NCI-H2081 (cell line): ENCODE measurements at regions not wholly inside any gene's neighbourhood (a gene's known extent, or its start where the extent isn't known, plus 50 kb on each side); places are given as distances from the start of the nearest gene placed in this dataset.

Source experiments
- DNase-seq, 2 experiments: peaks; one replicate each; lab custom pipeline; 2025; lab: John Stamatoyannopoulos, UW

GRCh38 chr10:128759174-128759573, 633.0 kb upstream of the MKI67 start:
- DNase-seq: no peak

GRCh38 chr10:128763588-128763987, 637.4 kb upstream of the MKI67 start:
- no peak for DNase-seq

- no peak for DNase-seq
These were observed 638.0 kb upstream of the MKI67 start for GRCh38 chr10:128764190-128764589.

GRCh38 chr10:128766915-128767314, 640.7 kb upstream of the MKI67 start:
- DNase-seq: no peak

- no peak for DNase-seq
These were observed 648.8 kb upstream of the MKI67 start for GRCh38 chr10:128774979-128775378.

- DNase-seq: no peak
These were observed 649.5 kb upstream of the MKI67 start for GRCh38 chr10:128775743-128776142.

GRCh38 chr10:128776673-128777252, 650.5 kb upstream of the MKI67 start:
- DNase-seq: no peak

GRCh38 chr10:128777342-128777741, 651.1 kb upstream of the MKI67 start:
- DNase-seq: no peak

- no peak for DNase-seq
These were observed 653.2 kb upstream of the MKI67 start for GRCh38 chr10:128779416-128779815.

GRCh38 chr10:128780156-128780761, 654.0 kb upstream of the MKI67 start:
- no peak for DNase-seq

- no peak for DNase-seq
These were observed 655.4 kb upstream of the MKI67 start for GRCh38 chr10:128781637-128782036.

- no peak for DNase-seq
These were observed 658.2 kb upstream of the MKI67 start for GRCh38 chr10:128784444-128784843.

- DNase-seq: no peak
These were observed 666.4 kb upstream of the MKI67 start for GRCh38 chr10:128792426-128793140.

GRCh38 chr10:128793726-128794655, 667.8 kb upstream of the MKI67 start:
- no peak for DNase-seq

GRCh38 chr10:128796396-128796912, 670.2 kb upstream of the MKI67 start:
- DNase-seq: no peak

- DNase-seq: no peak
These were observed 665.0 kb upstream of the MGMT start for GRCh38 chr10:128802062-128802461.

- no peak for DNase-seq
These were observed 663.3 kb upstream of the MGMT start for GRCh38 chr10:128803790-128804189.

- no peak for DNase-seq
These were observed 662.6 kb upstream of the MGMT start for GRCh38 chr10:128804411-128804810.

GRCh38 chr10:128808921-128809440, 658.1 kb upstream of the MGMT start:
- DNase-seq: no peak

- DNase-seq: no peak
These were observed 655.5 kb upstream of the MGMT start for GRCh38 chr10:128811511-128811910.

GRCh38 chr10:128812000-128812399, 655.0 kb upstream of the MGMT start:
- no peak for DNase-seq

GRCh38 chr10:128813574-128813973, 653.5 kb upstream of the MGMT start:
- no peak for DNase-seq
